OCI-M1 (cell line): ENCODE measurements at regions not wholly inside any gene's neighbourhood (a gene's known extent, or its start where the extent isn't known, plus 50 kb on each side); places are given as distances from the start of the nearest gene placed in this dataset.

Experiments used
- DNase-seq: peaks from one replicate; lab custom pipeline; 2025; lab: John Stamatoyannopoulos, UW

DNA sequence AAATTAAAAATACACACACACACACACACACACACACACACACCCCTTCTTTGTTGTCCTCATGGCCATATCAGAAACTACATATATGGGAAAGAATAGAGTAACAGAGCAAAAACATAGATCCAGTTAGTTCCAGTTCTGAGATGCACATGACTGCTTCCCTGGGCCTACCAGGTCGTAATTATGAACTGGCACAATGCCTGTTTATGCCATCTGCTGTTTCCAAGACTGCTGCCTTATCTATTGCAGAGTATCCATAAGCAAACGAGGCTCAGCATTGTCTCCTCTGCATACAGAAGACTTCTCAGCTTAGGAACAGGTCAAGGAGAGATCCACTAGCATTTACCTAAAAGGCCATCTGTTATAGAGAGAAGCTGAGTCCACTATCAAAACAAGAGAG lies 789.0 kb downstream of the TECRL start:
- peak; percentile 45 for DNase-seq

DNA sequence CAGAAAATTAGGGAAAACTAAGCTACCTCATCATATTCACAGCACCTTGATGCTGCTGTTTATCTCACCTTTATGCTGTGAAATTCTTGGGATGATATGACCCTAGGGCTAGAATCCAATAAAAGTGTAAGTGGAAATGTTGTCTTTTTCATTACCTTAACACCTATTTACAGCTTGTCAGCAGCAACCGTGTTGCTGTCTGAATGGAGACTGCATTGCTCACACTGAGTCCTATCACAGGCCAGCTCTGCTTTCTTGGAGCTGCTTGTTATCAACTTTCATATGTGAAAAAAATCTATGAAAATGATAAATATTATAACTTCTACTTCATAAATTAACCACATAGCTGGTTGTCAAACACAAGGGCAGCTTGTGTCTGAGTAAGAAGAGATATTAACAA lies 789.5 kb downstream of the TECRL start:
- no peak for DNase-seq

DNA sequence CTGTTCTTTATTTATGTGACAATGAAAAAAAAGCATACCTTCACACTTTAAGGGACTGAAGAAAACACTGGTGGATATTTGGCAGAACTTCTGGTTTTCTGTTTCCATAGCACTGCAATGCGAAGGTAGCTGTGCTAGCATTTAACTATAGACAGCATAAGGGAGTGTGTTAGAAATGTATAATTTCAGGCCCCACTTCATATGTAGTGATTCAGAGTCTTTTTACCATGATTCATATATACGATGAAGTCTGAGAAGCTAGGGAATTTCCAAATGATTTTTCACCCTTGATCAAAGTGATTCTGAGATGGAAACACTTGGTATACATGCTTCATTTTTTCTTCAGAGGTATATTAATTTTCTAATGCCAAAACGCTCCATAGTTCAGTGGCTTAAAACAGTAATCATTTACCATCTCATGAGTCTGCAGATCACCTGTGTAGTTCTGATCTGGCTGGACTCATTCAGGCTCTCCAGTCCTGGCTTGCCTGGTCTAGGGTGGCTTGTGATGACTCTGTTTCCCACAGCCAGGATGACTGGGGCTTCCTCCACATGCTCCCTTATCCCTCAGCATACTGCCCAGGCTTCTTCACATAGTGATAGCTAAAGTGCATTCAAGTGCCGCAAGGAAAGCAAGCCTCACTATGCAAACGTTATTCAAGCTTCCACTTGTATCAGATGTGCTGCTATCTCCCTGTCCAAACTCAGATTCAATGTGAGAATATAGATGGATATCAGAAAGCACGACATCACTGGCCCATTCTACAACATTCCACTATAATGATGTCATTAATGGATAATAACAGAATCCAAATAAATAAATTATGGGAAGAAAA lies 790.1 kb downstream of the TECRL start:
- DNase-seq: no peak

DNA sequence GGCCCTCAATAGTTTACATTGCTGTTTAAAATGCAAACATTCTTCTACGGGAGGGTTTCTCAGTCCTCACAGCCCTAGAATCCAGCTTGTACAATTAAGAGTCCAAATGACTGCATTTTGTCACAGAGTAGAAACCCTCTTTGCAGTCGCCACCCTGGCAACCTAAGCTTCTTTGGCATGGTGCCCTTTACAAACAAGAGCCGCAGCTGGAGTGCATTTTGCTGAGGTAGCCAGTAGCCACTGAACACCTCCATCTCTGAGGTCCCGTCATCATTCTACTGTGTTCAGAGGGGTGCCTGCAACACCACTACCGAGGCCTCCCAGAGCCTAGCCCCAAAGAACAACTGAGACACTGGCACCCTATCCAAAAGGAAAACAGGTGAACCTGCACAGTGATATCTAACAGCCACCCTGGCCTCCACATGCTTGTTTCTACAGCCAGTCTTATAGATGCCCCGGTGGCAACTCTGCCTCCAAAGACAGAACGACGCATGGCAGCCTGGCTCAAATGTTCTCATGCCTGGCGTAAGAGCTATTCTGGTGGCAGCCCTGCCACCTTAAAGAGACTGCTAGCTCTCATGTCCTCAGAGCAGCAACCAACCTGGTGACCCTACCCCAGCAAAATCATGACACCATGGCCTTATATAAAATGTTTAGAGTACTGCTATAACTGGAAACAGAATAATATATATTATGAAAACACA lies 801.9 kb downstream of the TECRL start:
- DNase-seq: no peak

DNA sequence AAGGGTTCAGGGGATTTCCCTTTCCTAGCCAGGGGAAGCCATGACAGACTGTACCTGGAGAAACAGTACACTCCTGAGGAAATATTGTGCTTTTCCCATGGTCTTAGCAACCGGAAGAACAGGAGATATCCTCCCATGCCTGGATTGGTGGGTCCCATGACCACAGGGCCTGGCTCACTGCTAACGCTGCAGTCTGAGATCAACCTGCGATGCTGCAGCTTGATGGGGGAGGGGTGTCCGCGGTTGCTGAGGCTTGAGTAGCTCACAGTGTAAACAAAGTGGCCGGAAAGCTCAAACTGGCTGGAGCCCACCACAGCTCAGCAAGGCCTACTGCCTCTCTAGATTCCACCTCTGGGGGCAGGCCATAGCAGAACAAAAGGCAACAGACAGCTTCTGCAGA lies 819.5 kb downstream of the TECRL start:
- no peak for DNase-seq

DNA sequence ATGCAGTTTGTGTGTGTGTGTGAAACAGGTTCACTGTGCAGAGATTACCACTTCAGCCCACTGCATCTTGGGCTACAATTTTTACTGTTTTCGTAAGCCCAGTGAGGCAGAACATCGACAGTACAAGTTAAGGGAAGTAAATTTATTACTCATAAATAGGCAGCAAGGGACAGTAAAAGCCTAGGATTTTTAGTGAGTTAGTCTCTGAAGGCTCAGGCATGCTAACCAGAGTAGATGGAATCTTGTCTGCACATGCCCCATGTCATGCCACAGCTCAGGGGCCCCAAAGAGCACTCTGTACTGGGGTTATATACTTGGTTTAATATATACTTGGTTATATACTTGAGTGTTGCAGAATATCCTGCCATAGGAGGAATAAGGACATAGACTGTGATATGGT lies 825.7 kb downstream of the TECRL start:
- DNase-seq: no peak

DNA sequence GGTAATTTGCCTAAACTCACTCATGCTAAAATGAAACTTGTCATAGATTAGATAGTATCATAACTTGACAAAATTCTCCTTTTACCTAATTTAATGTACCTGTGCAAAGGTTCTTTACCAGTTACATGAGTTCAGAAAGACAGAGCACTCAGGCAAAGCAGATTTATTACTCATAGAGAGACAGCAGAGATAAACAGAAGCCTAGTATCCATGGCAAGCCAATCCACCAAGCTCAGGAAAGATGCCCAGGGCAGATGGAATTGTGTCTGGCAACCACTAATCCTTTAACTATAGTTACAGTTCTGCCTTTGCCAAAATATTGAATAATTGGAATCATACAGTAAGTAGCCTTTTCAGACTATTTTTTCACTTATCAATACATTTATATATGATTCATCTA lies 826.2 kb downstream of the TECRL start:
- no peak for DNase-seq

DNA sequence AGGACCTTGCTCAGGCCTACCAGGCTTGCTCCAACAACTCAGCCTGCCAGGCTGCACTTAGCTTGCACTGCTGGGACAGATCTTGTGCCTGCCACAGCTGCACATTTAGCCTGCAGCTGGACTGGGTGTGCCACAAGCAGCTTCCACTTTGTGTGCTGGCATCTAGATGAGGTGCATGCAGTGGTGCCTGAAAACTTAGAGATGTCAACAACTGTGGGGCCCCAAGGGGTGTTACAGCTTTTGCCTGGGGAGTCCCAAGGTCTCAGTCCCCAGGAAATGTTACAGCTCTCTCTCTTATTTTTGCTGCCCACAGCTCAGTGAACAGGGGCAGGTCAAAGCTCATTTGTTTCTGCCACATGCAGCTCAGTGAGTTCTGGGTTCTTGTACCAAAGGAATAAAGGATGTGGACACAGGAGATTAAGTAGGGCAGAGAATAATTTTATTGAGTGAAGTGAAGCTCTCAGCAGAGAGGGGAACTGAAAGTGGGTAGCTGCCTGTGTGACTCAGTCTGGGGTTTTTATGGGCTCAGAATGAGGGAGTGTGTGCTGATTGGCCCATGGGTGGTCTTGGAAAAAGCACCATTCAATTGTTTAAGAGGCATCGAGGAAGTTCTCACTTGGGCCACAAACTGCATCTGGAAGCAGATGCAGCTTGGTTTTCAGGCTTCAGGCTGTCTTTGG lies 828.3 kb downstream of the TECRL start:
- no peak for DNase-seq

DNA sequence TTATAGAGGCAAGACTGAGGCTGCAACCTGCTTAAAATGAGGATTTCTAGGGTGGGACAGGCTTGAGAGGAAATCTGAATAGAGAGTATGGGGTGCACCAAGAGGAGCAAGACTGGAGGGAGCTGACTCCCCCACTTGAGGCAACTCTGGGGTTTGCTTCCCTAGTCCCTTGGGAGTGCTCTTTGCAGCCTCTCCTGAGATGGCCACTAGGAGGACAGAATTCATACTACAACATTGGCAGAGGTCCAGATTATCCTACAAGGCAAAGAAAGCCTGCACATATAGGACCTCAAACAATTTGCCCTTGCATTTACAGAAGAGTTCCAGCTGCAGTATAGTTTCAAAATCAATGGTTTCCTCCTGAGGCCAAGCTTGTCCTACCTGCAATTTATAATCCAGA lies 830.9 kb downstream of the TECRL start:
- no peak for DNase-seq

DNA sequence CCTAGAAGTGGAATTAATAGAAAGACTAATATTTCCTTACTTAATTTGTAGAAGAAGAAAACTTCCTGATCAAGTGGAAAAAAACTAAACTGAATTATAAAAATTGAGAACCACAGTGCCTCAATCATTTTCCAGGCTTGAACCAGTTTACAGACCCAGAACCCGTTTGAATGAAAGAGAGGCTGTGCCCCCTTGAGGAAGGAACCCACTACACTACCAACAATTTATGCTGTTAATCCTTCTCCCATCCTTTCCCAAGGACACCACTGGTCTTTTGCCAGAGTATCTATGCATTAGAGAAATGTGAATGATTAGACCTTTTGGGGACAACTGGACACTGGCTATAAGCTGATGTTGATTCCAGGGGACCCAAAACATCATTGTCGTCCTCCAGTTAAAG lies 842.6 kb downstream of the TECRL start:
- no peak for DNase-seq

DNA sequence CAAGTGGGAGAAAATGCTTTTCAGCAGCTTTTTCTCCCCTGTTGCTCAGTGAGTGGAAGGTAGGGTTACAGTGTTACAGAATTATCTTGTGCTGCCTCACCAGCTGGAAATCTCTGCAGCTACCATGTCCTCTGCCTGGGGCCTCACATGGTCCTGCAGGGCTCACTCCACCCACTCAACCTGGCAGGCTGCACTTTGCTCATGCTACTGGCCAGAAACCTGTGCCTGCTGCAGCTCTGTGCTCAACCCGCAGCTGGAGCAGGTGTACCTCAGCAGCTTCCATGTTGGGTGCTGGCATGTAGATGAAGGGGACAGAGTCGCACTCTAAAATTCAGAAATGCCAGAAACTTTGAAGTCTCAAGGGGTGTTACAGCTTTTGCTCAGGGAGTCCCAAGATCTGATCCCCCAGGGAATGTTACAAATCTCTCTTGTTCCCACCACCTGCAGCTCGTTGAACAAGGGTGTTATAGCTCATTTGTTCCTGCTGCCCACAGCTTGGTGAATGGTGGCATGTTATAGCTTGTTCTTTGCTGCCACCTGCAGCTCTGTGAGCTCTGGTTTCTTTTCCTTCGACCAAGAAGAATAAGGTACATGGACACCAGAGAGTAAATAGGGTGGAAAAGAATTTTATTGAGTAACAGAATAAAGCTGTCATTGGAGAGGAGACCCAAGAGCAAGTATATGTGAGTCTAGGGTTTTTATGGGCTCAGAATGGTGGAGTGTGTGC lies 845.8 kb downstream of the TECRL start:
- peak; percentile 48 for DNase-seq

DNA sequence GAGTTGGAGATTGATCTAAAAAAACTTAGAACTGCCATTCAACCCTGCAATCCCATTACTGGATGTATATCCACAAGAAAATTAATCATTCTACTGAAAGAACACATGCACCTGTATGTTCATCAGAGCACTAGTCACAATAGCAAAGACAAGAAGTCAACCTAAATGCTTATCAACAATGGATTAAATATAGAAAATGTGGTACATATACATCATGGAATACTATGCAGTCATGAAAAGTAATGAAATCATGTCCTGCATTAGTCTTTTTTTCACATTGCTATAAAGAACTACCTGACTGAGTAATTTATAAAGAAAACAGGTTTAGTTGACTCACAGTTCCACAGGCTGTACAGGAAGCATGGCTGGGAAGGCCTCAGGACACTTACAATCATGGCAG lies 850.5 kb downstream of the TECRL start:
- no peak for DNase-seq

DNA sequence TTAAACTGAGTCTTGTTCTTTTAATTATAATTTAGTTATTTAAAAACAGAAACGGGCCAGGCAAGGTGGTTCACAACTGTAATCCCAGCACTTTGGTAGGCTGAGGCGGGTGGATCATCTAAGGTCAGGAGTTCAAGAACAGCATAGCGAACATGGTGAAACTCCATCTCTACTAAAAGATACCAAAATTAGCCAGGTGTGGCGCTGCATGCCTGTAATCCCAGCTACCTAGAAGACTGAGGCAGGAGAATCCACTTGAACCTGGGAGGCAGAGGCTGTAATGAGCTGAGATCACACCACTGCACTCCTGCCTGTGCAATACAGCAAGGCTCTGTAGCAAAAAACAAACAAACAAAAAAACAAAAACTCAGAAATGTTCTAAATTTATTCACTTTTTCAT lies 852.9 kb downstream of the TECRL start:
- DNase-seq: no peak

DNA sequence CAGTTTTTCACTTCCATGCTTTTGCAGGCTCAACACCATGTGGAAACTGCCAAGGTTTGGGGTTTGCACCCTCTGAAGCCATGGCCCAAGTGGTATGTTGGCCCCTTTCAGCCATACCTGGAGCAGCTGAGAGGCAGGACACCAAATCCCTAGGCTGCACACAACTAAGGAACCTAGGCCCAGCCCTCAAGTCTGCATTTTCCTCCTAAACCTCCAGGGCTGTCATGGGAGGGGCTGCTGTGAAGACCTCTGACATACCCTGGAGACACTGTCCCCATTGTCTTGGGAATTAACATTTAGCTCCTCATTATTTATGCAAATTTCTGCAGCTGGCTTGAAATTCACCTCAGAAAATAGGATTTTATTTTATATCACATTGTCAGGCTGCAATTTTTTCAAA lies 856.1 kb downstream of the TECRL start:
- no peak for DNase-seq

DNA sequence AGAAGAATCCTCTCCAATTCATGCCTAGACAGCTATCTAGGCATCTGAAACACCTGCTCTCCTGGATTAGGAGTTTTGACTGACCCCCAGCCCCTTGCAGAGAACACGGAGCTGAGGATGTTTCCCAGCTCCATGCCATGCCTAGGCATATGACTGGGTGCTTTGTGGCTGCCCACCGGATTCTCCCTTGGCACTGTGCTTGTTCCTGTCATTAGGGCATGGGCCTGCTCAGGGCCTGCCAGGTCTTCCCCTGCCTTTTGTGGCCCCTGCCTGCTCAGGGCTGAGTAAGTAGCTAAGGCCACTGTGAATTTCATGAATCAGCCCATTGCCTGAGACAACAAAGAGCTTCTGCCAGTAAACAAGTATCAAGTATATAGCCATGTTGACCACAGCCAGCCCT lies 867.4 kb downstream of the TECRL start:
- DNase-seq: no peak

DNA sequence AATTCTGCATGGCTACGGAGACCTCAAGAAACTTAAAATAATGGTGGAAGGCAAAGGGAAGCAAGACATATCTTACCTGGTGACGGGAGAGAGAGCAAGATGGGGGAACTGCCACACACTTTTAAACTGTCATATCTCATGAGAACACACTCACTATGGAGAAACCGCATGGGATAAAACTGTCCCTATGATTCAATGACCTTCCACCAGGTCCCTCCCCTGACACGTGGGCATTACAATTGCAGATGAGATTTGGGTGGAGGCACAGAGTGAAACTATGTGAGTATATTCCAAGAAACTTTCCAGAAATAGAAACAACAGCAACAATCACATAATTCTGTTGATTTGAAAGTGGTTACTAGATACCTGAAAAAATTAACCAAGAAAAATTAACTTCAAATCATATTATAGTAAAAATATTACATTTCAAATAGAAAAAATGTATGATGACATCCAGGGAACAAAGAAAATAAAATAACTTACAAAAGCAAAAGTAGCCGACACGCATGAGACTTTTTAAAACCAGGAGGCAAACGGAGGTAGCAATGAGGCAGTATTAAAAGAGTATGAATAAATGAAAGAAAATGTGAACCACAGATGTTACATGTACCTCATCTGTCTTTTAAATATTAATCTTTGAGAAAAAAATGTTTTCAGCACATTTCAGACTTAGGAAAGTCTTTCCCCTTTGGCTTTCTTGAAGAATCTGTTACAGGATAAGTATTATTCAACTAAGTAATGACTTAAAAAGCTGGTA lies 879.5 kb downstream of the TECRL start:
- peak; percentile 80 for DNase-seq

DNA sequence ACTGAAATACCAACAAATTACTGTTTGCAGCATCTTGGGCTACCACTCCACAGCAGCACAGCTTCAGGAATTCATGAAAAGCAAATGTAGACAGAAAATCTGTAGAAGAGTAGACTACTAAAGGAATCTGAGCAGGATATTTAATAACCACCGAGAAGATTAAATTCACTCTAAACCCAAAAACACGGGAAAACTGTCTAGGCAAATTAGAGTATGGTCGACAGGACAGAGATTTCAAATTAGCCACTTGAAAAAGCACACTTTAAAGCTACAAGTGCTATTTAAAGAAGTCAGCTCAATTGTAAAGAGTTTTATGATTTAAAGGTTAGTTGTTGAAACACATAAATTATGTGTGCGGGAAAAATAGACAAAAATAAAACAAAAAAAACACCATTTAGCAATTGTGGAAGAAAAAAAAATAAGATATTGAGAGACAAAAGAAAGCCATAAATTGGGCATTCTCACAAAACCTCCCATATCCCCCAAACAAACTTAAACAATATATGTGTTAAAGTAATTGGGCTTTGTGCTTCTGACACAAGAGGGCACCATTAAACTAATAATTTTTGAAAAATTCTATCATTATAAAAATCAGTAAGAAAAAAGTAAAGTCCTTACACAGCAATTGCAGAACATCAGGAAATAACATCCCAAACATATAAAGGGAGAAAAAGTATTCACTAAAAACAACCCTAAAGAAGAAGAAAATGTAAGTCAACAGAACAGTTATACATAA lies 880.8 kb downstream of the TECRL start:
- DNase-seq: peak; percentile 64

DNA sequence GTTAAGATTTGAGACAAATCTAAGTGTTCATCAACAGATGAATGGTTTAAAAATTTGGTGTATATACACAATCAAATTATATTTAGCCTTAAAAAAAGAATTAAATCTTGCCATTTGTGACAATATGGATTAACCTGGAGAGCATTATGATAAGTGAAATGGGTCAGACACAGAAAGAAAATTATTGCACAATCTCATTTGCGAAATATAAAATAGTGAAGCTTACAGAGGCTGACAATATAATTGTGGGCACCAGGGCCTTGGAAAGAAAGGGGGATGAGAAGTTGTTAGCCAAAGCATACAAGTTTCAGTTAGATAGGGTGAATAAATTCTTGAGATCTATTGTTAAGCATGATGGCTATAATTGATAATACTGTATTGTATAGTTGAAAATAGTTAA lies 883.0 kb downstream of the TECRL start:
- peak; percentile 19 for DNase-seq

DNA sequence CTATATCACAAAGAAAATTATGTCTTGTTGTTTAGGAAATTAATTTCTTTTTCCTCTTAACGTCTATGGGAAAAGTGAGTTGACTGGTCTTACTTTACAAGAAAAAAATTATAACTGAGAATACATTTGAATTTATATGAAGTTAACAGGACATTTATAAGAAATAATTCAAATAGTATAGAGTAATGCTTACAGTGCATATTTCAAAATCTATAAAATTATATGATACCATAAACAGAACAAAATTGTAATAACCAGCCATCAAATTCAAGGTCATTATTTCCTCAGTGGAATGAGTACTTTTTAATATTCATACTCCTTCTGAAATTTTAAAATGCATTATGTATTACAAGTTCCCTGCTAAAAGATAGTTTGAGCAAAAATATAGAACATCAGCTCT lies 884.5 kb downstream of the TECRL start:
- DNase-seq: no peak

DNA sequence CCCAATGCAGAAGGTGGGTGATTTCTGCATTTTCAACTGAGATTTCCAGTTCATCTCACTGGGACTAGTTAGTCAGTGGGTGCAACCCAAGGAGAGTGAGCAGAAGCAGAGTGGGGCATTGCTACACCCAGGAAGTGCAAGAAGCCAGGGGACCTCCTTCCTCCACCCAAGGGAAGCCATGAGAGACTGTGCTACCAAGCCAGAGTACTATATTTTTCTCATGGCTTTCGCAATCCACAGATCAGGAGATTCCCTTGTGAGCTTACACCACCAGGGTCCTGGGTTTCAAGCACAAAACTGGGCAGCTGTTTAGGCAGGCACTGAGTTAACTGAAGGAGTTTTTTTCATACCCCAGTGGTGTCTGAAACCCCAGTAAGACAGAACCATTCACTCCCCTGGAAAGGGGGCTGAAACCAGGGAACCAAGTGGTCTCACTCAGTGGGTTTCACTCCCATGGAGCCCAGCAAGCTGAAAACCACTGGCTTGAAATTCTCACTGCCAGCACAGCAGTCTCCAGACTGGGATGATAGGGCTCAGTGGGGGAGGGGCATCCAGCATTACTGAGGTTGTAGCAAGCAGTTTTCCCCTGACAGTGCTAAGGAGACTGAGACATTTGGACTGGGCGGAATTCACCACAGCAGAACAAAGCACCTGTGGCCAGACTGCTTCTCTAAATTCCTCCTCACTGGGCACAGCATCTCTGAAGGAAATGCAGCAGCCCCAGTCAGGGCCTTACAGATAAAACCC lies 903.4 kb downstream of the TECRL start:
- peak; percentile 28 for DNase-seq
